Skeletal muscle satellite cell (primary cell): ENCODE measurements at regions not wholly inside any gene's neighbourhood (a gene's known extent, or its start where the extent isn't known, plus 50 kb on each side); places are given as distances from the start of the nearest gene placed in this dataset.

Experiments
- H3K27me3 ChIP-seq: 2 replicates; pipeline ENCODE4 v1.7.0; 2013; ENCODE audit warnings: low read length; ENCODE audit not compliant: control insufficient read depth, insufficient read depth
- H3K36me3 ChIP-seq: 2 replicates; pipeline ENCODE4 v1.7.0; 2013; ENCODE audit warnings: mild to moderate bottlenecking, control low read depth, low read length; ENCODE audit not compliant: insufficient read depth
- H3K4me1 ChIP-seq: 2 replicates; pipeline ENCODE4 v1.7.0; 2013; ENCODE audit warnings: low read length; ENCODE audit not compliant: control insufficient read depth, insufficient read depth
- H3K4me2 ChIP-seq: 2 replicates; pipeline ENCODE4 v1.7.0; 2013; ENCODE audit warnings: mild to moderate bottlenecking, low read length
- H3K4me3 ChIP-seq: 2 replicates; pipeline ENCODE4 v1.7.0; 2013; ENCODE audit warnings: low read length
- H3K9ac ChIP-seq: 2 replicates; pipeline ENCODE4 v1.7.0; 2013; ENCODE audit warnings: mild to moderate bottlenecking, low read depth, low read length, moderate library complexity
- H3K9me3 ChIP-seq: replicated peaks from 2 replicates; pipeline ENCODE4 v1.7.0; 2013; ENCODE audit warnings: mild to moderate bottlenecking, control low read depth, low read length

- no peaks in the 10 kb centered on the region for H3K36me3 ChIP-seq
- no peaks in the 10 kb centered on the region for H3K27me3 ChIP-seq
- H3K4me2 ChIP-seq = no peak overlapping the region
- no peaks in the 10 kb centered on the region for H3K9me3 ChIP-seq
- no peaks in the 10 kb centered on the region for H3K4me1 ChIP-seq
- H3K4me3 ChIP-seq = no peak overlapping the region
- H3K9ac ChIP-seq = no peak overlapping the region
Observed at GRCh38 chr13:70938462-70938861, 830.2 kb upstream of the KLHL1 start.

GRCh38 chr13:70932511-70932910 is 824.3 kb upstream of the KLHL1 start:
- H3K4me2 ChIP-seq = no peak overlapping the region
- no peaks in the 10 kb centered on the region for H3K27me3 ChIP-seq
- no peak overlapping the region for H3K4me3 ChIP-seq
- H3K4me1 ChIP-seq = no peaks in the 10 kb centered on the region
- no peak overlapping the region for H3K9ac ChIP-seq
- H3K9me3 ChIP-seq = no peaks in the 10 kb centered on the region
- no peaks in the 10 kb centered on the region for H3K36me3 ChIP-seq

GRCh38 chr13:70923863-70924752 is 815.9 kb upstream of the KLHL1 start:
- Histone ChIP-seq H3K4me3 (no peak overlapping the region), H3K27me3 (no peaks in the 10 kb centered on the region), H3K9ac (no peak overlapping the region), H3K4me2 (no peak overlapping the region), H3K36me3 (no peaks in the 10 kb centered on the region), H3K9me3 (no peaks in the 10 kb centered on the region), H3K4me1 (no peaks in the 10 kb centered on the region)

GRCh38 chr13:70911286-70911685 is 803.0 kb upstream of the KLHL1 start:
- no peaks in the 10 kb centered on the region for H3K9me3 ChIP-seq
- no peak overlapping the region for H3K4me2 ChIP-seq
- H3K4me1 ChIP-seq = no peaks in the 10 kb centered on the region
- no peaks in the 10 kb centered on the region for H3K36me3 ChIP-seq
- H3K9ac ChIP-seq = no peak overlapping the region
- H3K4me3 ChIP-seq = no peak overlapping the region
- H3K27me3 ChIP-seq = no peaks in the 10 kb centered on the region

- no peak overlapping the region for H3K9ac ChIP-seq
- H3K9me3 ChIP-seq = no peaks in the 10 kb centered on the region
- no peaks in the 10 kb centered on the region for H3K36me3 ChIP-seq
- no peak overlapping the region for H3K4me2 ChIP-seq
- H3K4me1 ChIP-seq = no peaks in the 10 kb centered on the region
- H3K27me3 ChIP-seq = no peaks in the 10 kb centered on the region
- H3K4me3 ChIP-seq = no peak overlapping the region
Observed at GRCh38 chr13:70908795-70909194, 800.5 kb upstream of the KLHL1 start.

GRCh38 chr13:70905035-70905434 is 796.8 kb upstream of the KLHL1 start:
- Histone ChIP-seq H3K4me3 (no peak overlapping the region), H3K4me1 (no peaks in the 10 kb centered on the region), H3K27me3 (no peaks in the 10 kb centered on the region), H3K9ac (no peak overlapping the region), H3K4me2 (no peak overlapping the region), H3K36me3 (no peaks in the 10 kb centered on the region), H3K9me3 (no peaks in the 10 kb centered on the region)

- Histone ChIP-seq H3K4me2 (no peak overlapping the region), H3K4me3 (no peak overlapping the region), H3K9me3 (no peaks in the 10 kb centered on the region), H3K4me1 (no peaks in the 10 kb centered on the region), H3K9ac (no peak overlapping the region), H3K36me3 (no peaks in the 10 kb centered on the region), H3K27me3 (no peaks in the 10 kb centered on the region)
Observed at GRCh38 chr13:70896136-70896535, 787.9 kb upstream of the KLHL1 start.

- Histone ChIP-seq H3K36me3 (no peaks in the 10 kb centered on the region), H3K9ac (no peak overlapping the region), H3K4me1 (no peaks in the 10 kb centered on the region), H3K27me3 (no peaks in the 10 kb centered on the region), H3K4me2 (no peak overlapping the region), H3K9me3 (no peaks in the 10 kb centered on the region), H3K4me3 (no peak overlapping the region)
Observed at GRCh38 chr13:70895599-70895998, 787.3 kb upstream of the KLHL1 start.

- H3K9me3 ChIP-seq = no peaks in the 10 kb centered on the region
- no peak overlapping the region for H3K4me3 ChIP-seq
- H3K36me3 ChIP-seq = no peaks in the 10 kb centered on the region
- no peak overlapping the region for H3K9ac ChIP-seq
- no peaks in the 10 kb centered on the region for H3K4me1 ChIP-seq
- H3K4me2 ChIP-seq = no peak overlapping the region
- no peaks in the 10 kb centered on the region for H3K27me3 ChIP-seq
Observed at GRCh38 chr13:70894258-70894657, 786.0 kb upstream of the KLHL1 start.

- H3K27me3 ChIP-seq = no peaks in the 10 kb centered on the region
- no peak overlapping the region for H3K4me2 ChIP-seq
- H3K4me3 ChIP-seq = no peak overlapping the region
- H3K9me3 ChIP-seq = no peaks in the 10 kb centered on the region
- H3K36me3 ChIP-seq = no peaks in the 10 kb centered on the region
- no peaks in the 10 kb centered on the region for H3K4me1 ChIP-seq
- H3K9ac ChIP-seq = no peak overlapping the region
Observed at GRCh38 chr13:70893832-70894231, 785.6 kb upstream of the KLHL1 start.

- no peaks in the 10 kb centered on the region for H3K9me3 ChIP-seq
- H3K9ac ChIP-seq = no peak overlapping the region
- no peaks in the 10 kb centered on the region for H3K4me1 ChIP-seq
- no peaks in the 10 kb centered on the region for H3K36me3 ChIP-seq
- no peak overlapping the region for H3K4me2 ChIP-seq
- no peak overlapping the region for H3K4me3 ChIP-seq
- H3K27me3 ChIP-seq = no peaks in the 10 kb centered on the region
Observed at GRCh38 chr13:70890289-70890688, 782.0 kb upstream of the KLHL1 start.

- no peak overlapping the region for H3K4me2 ChIP-seq
- no peak overlapping the region for H3K9ac ChIP-seq
Observed at GRCh38 chr13:70889163-70889562, 780.9 kb upstream of the KLHL1 start.

More at GRCh38 chr13:70889163-70889562, 780.9 kb upstream of the KLHL1 start:
- no peaks in the 10 kb centered on the region for H3K4me1 ChIP-seq
- H3K27me3 ChIP-seq = no peaks in the 10 kb centered on the region
- H3K4me3 ChIP-seq = no peak overlapping the region
- no peaks in the 10 kb centered on the region for H3K9me3 ChIP-seq
- H3K36me3 ChIP-seq = no peaks in the 10 kb centered on the region
